Suppressor macrophage treated with lipopolysaccharide for 1 hour (primary cell): ENCODE measurements at regions not wholly inside any gene's neighbourhood (a gene's known extent, or its start where the extent isn't known, plus 50 kb on each side); places are given as distances from the start of the nearest gene placed in this dataset.
"Not testable (repeated sequence)": the region's sequence is repeated elsewhere in the genome, so short reads cannot be mapped to it uniquely, and the experiment has no call there.

Experiments used
- DNase-seq, 3 donors: peaks; one replicate each; pipeline ENCODE4 v3.0.0-alpha.2; 2020 to 2022

GRCh38 chr9:118670011-118670953 is 699.0 kb downstream of the BRINP1 start:
- no peak for DNase-seq

- no peak for DNase-seq
These were observed 694.3 kb downstream of the BRINP1 start for GRCh38 chr9:118674942-118675341.

GRCh38 chr9:118677936-118678653 is 691.1 kb downstream of the BRINP1 start:
- DNase-seq, result not testable (repeated sequence)

GRCh38 chr9:118686959-118687358 is 682.3 kb downstream of the BRINP1 start:
- no peak for DNase-seq

- DNase-seq, result no peak
These were observed 680.0 kb downstream of the BRINP1 start for GRCh38 chr9:118689280-118689679.

- no peak for DNase-seq
These were observed 676.6 kb downstream of the BRINP1 start for GRCh38 chr9:118692613-118693012.

- no peak for DNase-seq
These were observed 675.6 kb downstream of the BRINP1 start for GRCh38 chr9:118693645-118694044.

- DNase-seq, result not testable (repeated sequence)
These were observed 674.0 kb downstream of the BRINP1 start for GRCh38 chr9:118695249-118695648.

GRCh38 chr9:118701985-118702384 is 667.2 kb downstream of the BRINP1 start:
- no peak for DNase-seq

GRCh38 chr9:118711843-118712242 is 657.4 kb downstream of the BRINP1 start:
- no peak for DNase-seq

- no peak for DNase-seq
These were observed 648.0 kb downstream of the BRINP1 start for GRCh38 chr9:118721276-118721675.

- DNase-seq, result no peak
These were observed 647.3 kb downstream of the BRINP1 start for GRCh38 chr9:118721923-118722322.

- DNase-seq, result no peak
These were observed 639.3 kb downstream of the BRINP1 start for GRCh38 chr9:118729981-118730380.

GRCh38 chr9:118732998-118733397 is 636.2 kb downstream of the BRINP1 start:
- no peak for DNase-seq

- no peak for DNase-seq
These were observed 634.5 kb downstream of the BRINP1 start for GRCh38 chr9:118734696-118735095.

- DNase-seq, result no peak
These were observed 632.8 kb downstream of the BRINP1 start for GRCh38 chr9:118736406-118736805.

GRCh38 chr9:118751077-118751847 is 618.0 kb downstream of the BRINP1 start:
- no peak for DNase-seq

GRCh38 chr9:118751848-118752223 is 617.4 kb downstream of the BRINP1 start:
- no peak for DNase-seq

GRCh38 chr9:118761016-118761790 is 608.0 kb downstream of the BRINP1 start:
- DNase-seq, result no peak

- no peak for DNase-seq
These were observed 601.7 kb downstream of the BRINP1 start for GRCh38 chr9:118767571-118767970.

- no peak for DNase-seq
These were observed 586.3 kb downstream of the BRINP1 start for GRCh38 chr9:118782790-118783463.

GRCh38 chr9:118784033-118784432 is 585.2 kb downstream of the BRINP1 start:
- no peak for DNase-seq
